ENCODE measurements at regions not wholly inside any gene's neighbourhood (a gene's known extent, or its start where the extent isn't known, plus 50 kb on each side); places are given as distances from the start of the nearest gene placed in this dataset.

DNA sequence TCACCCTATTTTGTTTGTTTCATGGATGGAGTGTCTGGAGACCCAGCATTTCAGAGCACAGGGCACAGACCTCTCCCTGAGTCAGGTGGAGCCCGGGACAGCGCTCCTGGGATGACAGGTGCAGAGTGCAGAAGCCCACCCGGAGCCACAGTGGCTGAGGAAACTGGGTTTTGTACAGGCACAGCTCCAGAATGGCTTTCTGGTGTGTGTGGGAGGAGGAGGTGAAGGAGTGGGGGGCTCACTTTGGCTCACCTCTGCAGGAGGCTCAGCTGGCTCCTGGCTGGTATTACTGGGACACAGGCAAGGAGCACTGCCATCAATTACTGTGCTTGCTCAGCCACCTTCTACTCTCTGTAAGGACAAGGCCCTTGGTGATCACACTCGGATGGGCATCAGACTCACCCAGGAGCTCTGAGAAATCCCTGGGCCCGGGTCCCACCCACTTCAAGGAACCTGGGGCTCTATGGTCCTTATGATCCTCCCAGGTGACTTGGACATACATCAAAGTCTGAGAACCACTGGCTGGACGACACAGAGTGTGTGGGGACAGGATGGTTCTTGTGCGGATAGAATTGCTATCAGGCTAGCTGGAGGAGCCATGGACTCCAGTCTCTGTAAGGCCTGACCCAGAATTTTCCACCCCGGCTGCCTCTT lies 221.1 kb upstream of the ZNF32 start:
- no peak for DNase-seq (ENCODE audit: low read depth)

DNA sequence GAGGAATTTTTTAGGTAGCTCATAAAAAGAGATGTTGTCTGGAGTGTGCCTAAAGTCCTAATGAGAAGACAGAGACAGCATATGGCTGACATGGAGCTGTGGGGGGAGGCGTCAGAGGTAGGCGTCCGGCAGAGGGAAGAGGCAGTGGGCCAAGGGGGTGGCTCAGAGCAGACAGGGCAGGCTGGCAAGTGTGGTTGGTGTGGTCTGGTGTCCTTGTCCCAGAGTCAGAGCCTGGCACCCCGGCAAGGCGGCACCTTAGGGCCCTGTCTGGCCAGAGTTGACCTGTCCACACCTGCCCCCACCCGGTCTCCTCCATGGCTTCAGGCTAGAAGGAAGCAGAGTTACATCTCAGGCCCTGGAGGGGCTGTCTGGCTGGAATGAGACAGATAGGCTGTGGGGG lies 220.3 kb upstream of the ZNF32 start:
- no peak for DNase-seq (ENCODE audit: low read depth)

DNA sequence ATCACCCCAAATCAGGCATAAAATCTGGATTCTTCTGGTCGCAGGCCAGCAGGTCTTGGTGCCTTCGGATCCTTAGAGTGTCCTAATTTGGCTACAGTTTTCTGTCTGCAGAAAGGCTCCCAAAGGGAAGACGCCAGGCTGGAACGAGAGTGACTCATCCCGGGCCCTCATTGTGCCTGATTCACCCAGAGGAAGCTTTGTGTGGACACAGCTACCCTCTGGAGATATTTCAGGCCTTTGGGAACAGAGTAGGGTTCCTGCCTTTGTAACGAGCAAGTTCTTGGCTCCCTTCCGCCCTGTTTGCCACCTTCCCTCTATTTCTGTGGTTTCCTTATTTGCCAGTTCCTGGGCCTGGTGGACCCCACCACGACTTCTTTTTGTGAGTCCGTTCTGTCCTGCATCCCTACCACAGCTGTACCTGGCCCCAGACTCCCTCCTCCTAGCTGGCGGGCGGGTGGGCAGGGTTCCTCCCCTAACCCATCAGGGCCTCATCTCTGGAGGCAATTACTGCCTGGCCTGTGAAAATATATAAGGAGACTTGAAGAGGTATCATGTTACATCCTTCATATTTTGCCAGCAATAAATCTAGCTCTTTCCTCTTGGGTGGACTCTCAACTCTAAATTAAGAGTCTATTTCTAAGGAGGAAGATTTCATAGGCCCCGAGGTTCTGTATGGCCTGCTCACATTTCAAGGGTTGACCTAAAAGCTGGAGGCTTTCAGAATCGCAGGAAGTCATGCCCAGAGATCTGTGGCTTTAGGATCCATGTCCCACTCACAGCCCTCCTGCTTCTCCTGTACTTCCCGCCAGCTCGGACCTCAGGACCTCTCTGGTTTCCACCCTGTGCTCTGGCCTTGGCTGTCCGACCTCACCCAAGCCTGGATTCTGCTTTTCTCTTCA lies 219.2 kb upstream of the ZNF32 start:
- DNase-seq (ENCODE audit: low read depth), result no peak

DNA sequence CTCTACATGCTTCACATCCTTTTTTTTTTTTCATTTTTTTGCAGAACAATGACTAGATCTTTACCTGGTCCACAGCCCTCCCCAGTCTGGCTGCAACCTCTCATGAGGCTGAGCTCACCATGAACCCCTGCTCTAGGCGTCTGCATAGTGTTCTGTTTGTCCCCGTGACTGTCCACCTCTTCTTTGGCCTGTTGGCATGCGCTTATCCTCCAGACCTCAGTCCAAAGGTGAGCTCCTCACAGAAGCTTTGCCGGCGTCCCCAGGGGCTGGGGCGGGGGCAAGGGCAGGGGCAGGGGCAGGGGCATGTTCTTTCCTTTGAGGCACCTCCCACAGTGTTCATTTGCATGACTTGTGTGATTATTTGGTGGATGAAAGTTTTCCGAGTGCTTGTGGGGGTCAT lies 218.4 kb upstream of the ZNF32 start:
- DNase-seq (ENCODE audit: low read depth), result no peak

DNA sequence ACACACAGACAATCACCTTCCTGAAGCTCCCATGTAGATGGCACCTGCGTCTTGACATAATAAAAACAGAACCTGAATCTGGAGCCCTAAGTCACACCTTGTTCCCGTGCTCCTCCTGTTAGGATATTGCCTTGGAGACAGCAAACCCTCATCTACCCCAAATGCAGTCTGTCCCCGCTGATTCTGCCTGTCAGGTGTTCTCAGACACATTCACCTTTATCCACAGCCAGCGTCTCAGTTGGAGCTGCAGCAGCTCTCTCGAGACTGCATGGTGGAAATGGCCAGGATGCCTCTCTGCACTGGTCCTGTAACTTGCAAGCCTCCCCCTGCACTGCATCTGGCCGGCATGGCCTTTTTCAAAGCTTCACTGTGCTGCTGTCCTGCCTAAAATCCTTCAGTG lies 218.0 kb upstream of the ZNF32 start:
- DNase-seq (ENCODE audit: low read depth), result no peak

DNA sequence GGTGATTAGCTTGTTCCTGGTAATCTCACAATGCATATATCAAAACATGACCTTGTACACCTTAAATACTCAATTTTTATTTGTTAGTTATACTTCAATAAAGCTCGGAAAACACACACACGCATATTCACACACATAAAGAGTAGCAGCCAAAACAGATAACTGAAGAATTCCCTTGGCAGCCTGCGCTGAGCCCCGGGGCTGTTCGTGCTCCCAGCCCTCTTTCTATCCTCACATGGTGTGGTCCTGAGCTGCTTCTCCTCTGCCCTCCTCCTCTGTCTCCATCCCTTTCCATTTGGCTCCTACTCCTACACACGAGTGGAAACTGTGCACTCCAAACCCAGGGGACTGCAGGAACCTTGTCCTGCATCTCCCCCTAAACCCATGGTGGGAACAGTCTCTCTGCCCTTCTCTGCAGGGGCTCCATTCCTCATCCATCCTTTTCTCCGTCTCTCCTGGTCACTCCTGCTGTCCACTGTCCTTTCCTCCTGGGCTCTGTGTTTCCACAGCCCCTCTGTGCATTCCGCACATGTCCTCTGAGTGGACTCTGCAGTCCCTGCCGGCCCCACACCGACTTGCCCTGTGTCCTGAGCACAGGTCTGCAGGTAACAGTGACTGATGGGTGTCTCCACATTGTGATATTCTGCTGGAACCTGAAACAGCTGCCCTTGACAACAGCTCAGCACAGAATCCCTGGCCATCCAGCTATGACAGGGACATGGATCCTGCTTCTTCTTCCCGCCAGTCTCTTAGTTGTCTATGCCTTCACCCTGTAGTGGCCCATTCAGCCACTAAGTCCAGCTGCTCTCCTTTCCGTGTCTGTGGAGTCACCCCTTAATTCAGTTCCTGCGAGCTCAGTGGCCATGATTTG lies 216.8 kb upstream of the ZNF32 start:
- no peak for DNase-seq (ENCODE audit: low read depth)

DNA sequence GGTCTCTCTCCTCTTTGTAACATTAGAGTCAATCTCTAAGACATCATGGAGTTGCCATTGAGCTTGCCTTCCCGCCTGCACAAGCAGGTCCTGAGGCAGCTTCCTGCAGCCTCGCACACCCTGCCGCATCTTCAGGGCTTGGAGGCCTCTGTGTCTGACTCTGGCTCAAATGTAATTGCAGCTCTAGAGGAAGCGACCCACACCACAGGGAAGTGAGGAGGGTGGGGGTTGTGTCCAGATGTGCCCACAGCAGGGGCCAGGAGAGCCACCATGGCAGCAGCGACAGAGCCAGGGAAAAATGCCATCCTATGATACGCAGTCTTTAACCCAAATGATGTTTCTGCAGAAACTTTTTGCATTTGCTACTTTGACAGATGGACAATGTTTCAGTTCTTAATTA lies 216.0 kb upstream of the ZNF32 start:
- no peak for DNase-seq (ENCODE audit: low read depth)

DNA sequence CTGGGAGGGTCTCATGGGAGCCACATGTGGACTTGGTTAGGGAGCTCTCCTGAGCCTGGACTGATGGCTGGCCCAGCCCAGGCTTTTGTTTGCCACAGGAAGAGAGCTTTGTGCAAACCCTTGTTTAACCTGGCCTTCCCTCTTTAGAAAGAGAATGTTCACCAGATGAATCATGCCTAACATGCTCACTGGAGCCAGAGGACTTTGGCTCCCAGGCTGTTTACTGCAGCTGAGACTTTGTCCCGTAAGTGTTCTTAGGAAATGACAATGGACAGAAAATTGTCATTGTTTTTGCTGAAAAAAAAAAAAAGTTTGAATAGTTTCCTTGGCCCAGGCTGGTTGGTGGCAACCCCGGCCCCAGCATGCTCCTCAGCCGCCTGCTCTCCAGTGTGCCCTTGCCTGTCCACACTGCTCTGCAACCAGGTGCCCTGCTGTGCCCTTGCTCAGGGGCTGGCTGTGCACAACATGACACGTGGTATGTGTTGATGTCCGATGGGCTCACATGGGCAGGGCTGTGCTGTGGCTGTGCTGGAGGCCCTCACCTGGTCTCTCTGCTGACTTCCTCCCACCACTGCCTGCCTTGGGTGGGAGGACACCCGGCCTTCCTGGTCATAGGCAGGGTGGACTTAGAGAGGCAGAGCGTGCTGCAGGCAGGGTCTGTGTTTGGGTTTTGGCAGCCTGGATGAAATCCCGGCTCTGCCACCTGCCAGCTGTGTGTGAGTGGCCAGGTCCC lies 215.3 kb upstream of the ZNF32 start:
- no peak for DNase-seq (ENCODE audit: low read depth)

DNA sequence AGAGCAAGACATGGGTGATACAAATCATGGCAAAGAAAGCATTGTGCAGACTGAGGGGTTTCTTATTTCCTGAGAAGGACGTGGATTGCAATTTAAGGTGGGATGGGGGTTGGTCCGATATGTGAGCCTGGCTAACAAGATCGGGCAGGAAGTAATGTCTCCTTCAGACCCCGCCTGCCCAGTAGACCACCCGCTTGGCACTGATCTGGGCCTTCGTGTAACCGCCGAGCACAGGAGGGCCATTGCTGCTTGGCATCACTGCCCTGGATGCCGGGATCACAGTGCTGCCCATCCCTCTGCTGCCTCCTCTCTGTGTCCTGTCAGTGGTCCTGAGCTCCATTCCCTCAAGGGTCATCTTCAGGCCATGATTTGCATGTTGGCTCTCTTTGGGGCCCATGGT lies 214.6 kb upstream of the ZNF32 start:
- DNase-seq (ENCODE audit: low read depth), result no peak

DNA sequence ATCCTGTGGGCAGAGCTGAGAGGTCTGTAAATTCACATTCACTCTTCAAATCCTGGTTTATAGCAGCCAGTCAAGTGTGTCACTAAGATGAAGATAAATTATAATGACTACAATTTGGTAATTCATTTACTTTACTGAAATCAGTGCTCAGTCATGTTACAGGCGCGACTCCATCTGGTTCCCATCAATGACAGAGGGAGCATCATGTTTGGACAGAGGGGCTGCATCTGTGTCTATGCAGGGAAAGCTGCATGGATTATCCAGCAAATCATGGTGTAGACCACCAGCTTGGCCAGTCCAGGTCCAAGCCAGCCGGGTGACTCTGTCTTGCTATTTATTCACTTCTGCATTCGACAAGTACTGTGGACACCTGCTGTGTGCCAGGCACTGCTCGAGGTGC lies 214.1 kb upstream of the ZNF32 start:
- no peak for DNase-seq (ENCODE audit: low read depth)

DNA sequence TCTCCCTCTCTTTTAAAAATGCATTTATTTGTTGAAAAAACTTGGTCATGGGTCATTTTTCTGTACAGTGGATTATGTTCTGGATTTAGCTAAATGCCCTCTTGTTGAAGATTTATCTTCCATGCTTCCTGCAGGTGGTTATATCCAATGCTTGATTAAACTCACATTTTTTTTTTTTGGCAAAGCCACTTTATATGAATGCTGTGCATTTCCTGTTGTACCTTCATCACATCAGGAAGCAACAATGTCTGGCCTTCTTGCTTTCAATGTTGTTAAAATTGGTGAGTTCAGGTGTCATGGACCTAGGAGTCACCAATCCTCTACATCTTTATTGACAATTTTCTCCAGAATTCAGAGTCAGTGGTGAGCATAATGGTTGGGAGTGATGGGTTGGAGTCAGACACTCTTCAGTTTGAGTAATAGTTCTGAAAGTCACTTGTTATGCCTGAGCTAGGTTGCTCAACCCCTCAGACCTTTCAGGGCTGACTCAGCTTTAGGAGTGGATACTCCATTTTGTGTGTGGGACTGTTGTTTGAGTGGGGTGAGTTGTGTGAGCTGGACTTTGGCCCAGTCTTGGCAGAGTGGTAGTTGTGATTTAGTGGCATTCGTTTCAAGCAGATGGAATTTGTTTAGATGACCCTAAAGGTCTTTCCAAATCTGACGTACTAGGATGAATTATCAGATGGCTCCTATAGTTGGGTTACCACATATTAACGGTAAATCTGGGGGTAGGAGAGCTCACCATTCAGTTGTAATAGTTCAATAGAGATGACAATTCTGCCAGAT lies 213.5 kb upstream of the ZNF32 start:
- peak; percentile 47 for DNase-seq (ENCODE audit: low read depth)

DNA sequence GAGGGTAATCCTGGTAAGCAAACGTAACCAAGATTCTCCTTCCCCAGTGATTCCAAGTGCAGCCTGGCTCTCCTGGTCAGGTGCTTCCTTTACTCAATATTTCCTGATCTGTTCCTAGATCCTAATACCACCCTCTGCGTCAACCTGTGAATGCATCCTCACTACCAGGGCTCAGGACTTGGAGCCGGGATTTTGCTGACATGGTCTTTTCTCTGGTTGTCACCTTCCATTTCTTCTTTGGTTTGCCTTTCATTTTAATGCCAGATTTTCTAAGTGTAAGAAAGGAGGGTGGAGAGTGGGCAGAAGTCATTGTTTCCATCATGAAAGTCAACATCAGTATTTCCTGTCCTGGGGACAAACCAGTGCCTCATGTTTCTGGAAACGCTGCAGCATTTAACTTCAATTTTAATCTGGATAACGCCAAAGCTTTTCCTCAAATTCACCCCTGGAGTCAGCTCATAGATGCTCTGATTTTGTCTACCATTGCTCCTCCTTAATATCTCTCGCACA lies 210.4 kb upstream of the ZNF32 start:
- DNase-seq (ENCODE audit: low read depth), result no peak

DNA sequence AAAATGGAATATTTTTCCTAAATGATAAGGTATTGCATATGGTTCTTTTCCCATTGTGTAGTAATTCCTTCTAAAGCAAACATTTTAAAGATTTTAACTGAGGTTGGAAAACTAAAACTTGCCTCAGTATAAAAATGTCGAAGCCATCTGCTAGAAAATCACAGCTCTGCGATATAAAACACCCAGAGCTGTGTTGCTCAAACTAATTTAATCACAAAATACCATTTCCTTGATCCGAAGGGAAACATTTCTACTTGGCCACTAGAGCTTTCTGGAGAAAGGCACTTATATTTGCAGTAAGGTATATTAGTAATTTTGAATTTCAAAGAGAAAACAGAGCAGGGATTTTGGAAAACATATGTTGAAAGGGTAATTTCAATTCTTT lies 209.2 kb upstream of the ZNF32 start:
- no peak for DNase-seq (ENCODE audit: low read depth)

DNA sequence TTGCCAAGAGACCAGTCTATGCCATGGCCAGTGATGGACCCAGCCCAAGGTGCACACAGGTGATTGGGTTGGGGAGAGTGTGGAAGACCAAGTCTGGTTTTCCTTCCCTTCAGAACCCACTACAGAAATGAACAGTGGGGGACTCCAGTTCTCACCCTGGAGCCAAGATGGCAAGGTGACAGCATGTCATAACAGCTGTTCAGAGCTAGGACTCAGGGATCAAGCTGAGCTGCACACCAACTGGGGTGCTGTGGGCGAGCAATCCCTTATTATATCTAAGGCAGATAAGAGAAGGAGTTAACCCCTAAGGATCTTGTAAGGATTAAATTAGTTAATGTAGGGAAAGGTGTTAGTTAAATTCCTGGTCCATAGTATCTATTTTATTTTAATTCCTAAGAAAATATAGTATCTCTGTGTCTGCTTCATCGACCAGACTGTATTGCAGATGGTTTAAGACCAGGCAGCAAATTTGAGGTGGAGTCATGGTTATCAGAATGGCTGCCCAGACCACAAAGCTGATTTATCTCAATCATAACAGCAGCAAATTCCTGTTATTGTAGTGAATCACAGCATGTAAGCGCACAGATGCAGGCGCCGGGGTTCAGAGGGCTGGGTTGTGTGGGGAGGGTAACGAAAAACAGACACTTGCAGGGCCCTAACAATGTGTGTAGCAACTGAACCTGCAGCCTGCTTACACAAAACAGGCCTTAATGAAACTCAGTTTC lies 208.7 kb upstream of the ZNF32 start:
- DNase-seq (ENCODE audit: low read depth), result peak; percentile 78

DNA sequence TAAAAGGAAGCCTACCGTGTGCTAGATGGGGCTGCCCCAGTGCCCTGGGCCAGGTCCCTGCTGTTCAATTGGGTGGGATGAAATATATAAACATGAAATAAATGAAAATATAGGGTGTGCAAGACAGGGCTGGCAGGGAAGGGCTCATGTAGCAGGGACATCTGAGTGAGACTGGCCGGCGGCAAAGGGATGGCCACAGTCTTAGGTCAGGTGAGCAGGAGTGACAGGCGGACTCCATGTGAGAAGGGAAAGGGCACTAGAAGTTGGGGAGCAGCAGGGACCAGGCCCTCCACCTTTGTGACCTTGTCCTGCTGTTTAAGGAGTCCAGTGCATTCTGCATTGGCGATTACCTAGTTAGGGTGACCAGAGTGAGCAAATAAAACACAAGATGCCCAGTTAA lies 207.6 kb upstream of the ZNF32 start:
- no peak for DNase-seq (ENCODE audit: low read depth)

DNA sequence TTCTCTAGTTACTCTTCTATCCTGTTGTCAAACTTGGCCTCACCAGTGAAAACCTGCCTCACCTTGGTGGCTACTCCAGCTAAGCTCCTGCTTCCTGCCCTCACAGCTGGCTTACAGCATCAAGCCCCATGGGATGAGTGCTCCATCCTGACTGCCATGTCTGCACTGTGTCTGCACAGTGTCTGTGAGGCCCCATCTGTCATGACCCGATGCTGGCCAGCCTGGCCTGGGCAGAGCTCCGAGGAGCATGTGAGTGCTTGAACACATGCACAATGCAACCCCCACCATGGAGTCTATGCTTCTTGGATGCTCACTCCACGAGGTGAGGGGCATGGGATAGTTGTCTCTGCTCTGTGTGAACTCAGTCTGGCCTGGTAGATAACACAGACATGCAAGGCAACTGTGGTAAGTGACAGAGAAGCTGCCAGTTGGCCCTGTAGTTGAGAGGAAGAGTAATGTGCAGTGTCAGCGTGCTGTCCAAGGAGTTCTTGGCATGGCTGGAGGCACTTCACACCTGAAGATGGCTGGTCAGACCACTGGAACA lies 207.1 kb upstream of the ZNF32 start:
- no peak for DNase-seq (ENCODE audit: low read depth)

DNA sequence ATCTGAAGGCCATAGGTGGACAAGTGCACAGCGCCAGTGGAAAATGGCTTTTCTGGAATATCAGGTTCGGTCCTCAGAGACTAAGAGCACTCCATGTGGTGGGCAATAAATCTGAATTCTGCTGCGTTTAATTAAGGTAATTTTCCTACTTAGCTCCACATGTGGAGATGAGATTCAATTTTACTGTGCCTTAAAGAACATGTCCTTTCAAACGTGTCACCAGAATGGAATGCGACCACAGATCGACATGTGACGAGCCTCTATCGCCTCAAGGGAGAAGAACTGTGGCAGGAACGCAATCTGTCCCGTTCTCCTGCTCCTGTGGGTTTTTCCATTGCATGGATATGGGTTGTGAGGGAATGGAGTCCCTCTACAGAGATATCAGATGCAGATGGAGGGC lies 205.3 kb upstream of the ZNF32 start:
- peak; percentile 40 for DNase-seq (ENCODE audit: low read depth)

DNA sequence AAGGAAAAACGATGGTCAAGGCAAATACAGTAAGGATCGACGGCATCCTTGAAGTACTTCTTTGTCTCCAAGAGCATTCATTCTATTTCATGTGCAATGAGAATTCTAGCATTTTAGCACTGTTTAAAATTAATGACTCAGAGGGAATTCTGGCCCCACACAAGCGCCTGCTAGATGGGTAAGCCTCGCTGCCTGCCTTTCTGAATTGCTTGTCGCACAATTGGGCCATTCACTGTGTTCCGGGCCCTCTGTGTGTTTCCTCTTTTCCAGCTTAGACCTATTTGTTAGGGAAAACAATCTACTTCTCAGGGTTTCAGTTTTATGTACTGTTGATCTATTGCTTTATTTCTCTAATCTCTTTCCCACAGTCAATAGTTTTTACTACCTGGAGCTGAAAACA lies 204.7 kb upstream of the ZNF32 start:
- no peak for DNase-seq (ENCODE audit: low read depth)

DNA sequence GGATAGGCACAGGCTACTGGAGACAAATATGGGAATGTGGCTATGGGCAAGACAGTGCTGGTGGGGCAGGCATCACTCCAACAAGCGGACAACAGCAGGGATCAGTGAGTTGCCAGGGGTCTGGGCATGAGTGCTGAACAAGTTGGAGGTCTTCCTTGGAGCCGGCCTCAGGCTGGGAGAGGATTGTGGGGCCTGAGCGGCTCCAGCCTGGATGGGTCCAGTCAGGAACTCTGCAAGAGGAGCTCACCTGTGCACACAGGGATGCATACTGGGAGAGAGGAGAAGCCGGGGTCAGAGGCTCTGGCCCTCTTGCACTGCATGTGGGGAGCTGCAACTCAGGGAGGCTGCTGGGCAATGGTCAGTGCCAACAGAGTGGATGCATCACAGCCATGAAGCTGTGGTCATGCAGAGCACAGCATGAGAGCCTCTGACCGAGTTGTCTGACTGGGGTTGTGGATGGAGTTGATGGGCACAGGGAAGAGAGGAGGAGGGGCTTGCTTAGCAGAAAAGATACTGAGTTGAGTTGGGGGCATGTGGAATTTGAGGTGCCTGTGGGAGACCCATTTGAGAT lies 204.0 kb upstream of the ZNF32 start:
- DNase-seq (ENCODE audit: low read depth), result no peak

DNA sequence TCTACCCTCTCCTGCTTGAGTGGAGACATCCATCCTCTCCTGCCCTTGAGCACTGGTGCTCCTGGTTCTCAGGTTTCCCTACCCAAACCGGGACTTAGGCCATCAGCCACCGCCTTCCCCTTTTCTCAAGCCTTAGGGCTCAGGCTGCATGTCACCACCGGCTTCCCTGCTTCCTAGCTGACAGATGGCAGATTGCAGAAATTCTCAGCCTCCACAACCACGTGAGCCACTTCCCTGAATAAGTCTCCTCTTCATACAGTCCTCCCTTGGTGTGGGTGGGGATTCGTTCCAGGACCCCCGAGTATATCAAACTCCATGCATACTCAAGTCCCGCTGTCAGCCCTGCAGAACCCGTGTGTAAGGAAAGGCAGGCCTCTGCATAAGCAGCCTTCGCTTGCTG lies 203.5 kb upstream of the ZNF32 start:
- DNase-seq (ENCODE audit: low read depth), result no peak
